Loucy (cell line): ENCODE measurements at regions not wholly inside any gene's neighbourhood (a gene's known extent, or its start where the extent isn't known, plus 50 kb on each side); places are given as distances from the start of the nearest gene placed in this dataset.

ENCODE experiments used
- EZH2phosphoT487 ChIP-seq: fragments of 200-600 bp; IDR thresholded peaks from 2 replicates; pipeline ENCODE4 v1.6.1; 2018; ENCODE audit warnings: antibody characterized with exemption, mild to moderate bottlenecking, moderate library complexity, borderline replicate concordance
- TF ChIP-seq, protein P1 (sequence below): fragments of 200-600 bp; sonication (generic); conservative IDR thresholded peaks from 2 replicates; pipeline ENCODE4 v1.5.1; 2014; ENCODE audit warnings: mild to moderate bottlenecking, antibody characterized with exemption, low read length

DNA sequence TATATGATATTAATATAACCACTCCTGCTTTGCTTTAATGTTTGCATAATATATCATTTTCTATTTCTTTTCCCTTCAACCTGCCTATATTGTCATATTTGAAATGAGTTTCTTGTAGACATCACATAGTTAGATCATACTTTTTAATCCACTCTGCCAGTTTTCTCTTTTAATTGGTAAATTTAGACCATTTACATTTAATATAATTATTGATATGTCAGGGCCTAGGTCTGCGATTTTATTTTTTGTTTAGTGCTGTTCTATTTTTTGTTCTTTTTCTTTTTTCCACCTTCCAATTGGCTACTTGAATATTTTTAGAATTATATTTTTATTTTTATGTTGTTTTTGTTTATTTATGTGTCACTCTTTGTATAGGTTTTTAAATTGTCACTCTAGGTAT lies 213.3 kb downstream of the C1orf94 start:
- TF ChIP-seq, protein P1, sequence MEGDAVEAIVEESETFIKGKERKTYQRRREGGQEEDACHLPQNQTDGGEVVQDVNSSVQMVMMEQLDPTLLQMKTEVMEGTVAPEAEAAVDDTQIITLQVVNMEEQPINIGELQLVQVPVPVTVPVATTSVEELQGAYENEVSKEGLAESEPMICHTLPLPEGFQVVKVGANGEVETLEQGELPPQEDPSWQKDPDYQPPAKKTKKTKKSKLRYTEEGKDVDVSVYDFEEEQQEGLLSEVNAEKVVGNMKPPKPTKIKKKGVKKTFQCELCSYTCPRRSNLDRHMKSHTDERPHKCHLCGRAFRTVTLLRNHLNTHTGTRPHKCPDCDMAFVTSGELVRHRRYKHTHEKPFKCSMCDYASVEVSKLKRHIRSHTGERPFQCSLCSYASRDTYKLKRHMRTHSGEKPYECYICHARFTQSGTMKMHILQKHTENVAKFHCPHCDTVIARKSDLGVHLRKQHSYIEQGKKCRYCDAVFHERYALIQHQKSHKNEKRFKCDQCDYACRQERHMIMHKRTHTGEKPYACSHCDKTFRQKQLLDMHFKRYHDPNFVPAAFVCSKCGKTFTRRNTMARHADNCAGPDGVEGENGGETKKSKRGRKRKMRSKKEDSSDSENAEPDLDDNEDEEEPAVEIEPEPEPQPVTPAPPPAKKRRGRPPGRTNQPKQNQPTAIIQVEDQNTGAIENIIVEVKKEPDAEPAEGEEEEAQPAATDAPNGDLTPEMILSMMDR = no peak
- no peak for TF ChIP-seq EZH2phosphoT487
